SK-N-MC (cell line): ENCODE measurements at regions not wholly inside any gene's neighbourhood (a gene's known extent, or its start where the extent isn't known, plus 50 kb on each side); places are given as distances from the start of the nearest gene placed in this dataset.

Source experiments
- EZH2 ChIP-seq: fragments of 200-600 bp; sonication (generic); IDR thresholded peaks from one replicate; pipeline ENCODE4 v1.6.1; 2017; ENCODE audit warnings: antibody characterized with exemption
- POLR2AphosphoS5 ChIP-seq: IDR thresholded peaks from 2 replicates; pipeline ENCODE4 v1.6.1; 2012; ENCODE audit warnings: mild to moderate bottlenecking, low read depth, low read length, borderline replicate concordance

DNA sequence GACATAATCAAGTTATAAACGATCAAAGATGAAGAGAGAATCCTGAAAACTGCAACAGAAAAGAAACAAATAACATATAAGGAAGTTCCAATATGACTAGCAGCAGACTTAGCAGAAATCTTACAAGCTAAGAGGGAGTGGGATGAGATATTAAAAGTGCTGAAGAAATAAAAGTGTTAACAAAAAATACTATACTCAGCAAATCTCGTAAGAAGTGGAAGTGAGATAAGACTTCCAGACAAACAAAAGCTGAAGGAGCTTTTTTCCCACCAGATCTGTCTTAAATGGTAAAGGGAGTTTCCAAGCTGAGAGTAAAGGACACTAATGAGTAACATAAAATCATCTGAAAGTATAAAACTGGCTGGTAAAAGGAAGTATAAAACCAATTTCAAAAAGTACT is 2036.0 kb upstream of the C9orf72 start:
- TF ChIP-seq POLR2AphosphoS5, result no peak
- TF ChIP-seq EZH2, result no peak
